K562 (cell line): ENCODE measurements at regions not wholly inside any gene's neighbourhood (a gene's known extent, or its start where the extent isn't known, plus 50 kb on each side); places are given as distances from the start of the nearest gene placed in this dataset.

Source experiments
- ATAC-seq: fragments of 200-7000 bp; cut with Tn5 transposase; 3 replicates; pipeline ENCODE4 v1.9.1; 2020; ENCODE audit warnings: moderate library complexity
- BruUV-seq: library from RNA; stranded (reverse); fragments of 400-500 nt; replicated peaks from 2 replicates; lab custom pipeline; 2021; lab: Mats Ljungman, UMichigan
- CTCF ChIA-PET: fragments of 300-600 bp; formaldehyde crosslinking; extraction: SDS; loops from one replicate; lab custom pipeline; 2021; ENCODE audit warnings: low intra/inter-chr PET ratio; lab: Yijun Ruan, JAX
- POLR2A ChIA-PET: fragments of 300-600, 350-650 bp; sonication (Branson Sonifier 250); formaldehyde crosslinking; extraction: SDS; loops from one replicate; lab custom pipeline; 2021; ENCODE audit warnings: antibody characterized with exemption, inconsistent platforms; lab: Yijun Ruan, JAX
- DNase-seq, 4 experiments: peaks; one replicate each; pipeline versions ENCODE4 v3.0.0 to v3.0.0-alpha.2; 2011 to 2018; ENCODE audit warnings: low spot score in 3 of 4, mixed read lengths in 3 of 4; ENCODE audit errors: extremely low read depth in 1 of 4
- FAIRE-seq: peaks from 2 replicates; lab custom pipeline; 2011; peaks lifted over from hg19 to GRCh38; lab: Jason Lieb, UNC
- H2AFZ ChIP-seq: 2 replicates; pipeline ENCODE4 v1.6.0; 2011; ENCODE audit warnings: low read depth, low read length, control low read depth, inconsistent platforms
- H3K27ac ChIP-seq: fragments of 200-600 bp; 3 replicates; pipeline ENCODE4 v1.8.0; 2011; ENCODE audit warnings: low read depth, mild to moderate bottlenecking, control low read depth, inconsistent platforms, low read length, moderate library complexity, mixed read lengths; ENCODE audit errors: extremely low read depth
- H3K27me3 ChIP-seq, 2 experiments: fragments of 300-600 bp in 1 of 2; 2 replicates in 1 of 2; 3 replicates in 1 of 2; pipeline versions ENCODE4 v1.6.0 to v1.8.0; 2011; ENCODE audit warnings: inconsistent platforms in 2 of 2, low read length in 2 of 2, mild to moderate bottlenecking in 1 of 2, mixed read lengths in 1 of 2, moderate library complexity in 1 of 2; ENCODE audit not compliant: control insufficient read depth in 2 of 2, insufficient read depth in 2 of 2
- H3K36me3 ChIP-seq: fragments of 300-600 bp; 3 replicates; pipeline ENCODE4 v1.8.0; 2011; ENCODE audit warnings: mild to moderate bottlenecking, low read length, inconsistent platforms; ENCODE audit not compliant: control insufficient read depth, insufficient read depth
- H3K4me1 ChIP-seq, 2 experiments: fragments of 200-600 bp in 1 of 2; replicated peaks in 1 of 2; 2 replicates in 1 of 2; 3 replicates in 1 of 2; pipeline versions ENCODE4 v1.5.1 to v1.8.0; 2011; ENCODE audit warnings: inconsistent platforms in 2 of 2, low read length in 2 of 2, mild to moderate bottlenecking in 1 of 2, mixed read lengths in 1 of 2, moderate library complexity in 1 of 2; ENCODE audit not compliant: control insufficient read depth in 2 of 2, insufficient read depth in 2 of 2
- H3K4me2 ChIP-seq: 2 replicates; pipeline ENCODE4 v1.6.1; 2011; ENCODE audit warnings: low read length, control low read depth, inconsistent platforms, mixed read lengths; ENCODE audit not compliant: insufficient read depth
- H3K4me3 ChIP-seq: fragments of 200-600 bp; sonication (generic), shearing (Covaris generic); 2 replicates; pipeline ENCODE4 v1.5.1; 2016; ENCODE audit warnings: control low read depth, inconsistent platforms
- H3K79me2 ChIP-seq: fragments of 200-600 bp; 3 replicates; pipeline ENCODE4 v1.8.0; 2011; ENCODE audit warnings: low read length, inconsistent platforms; ENCODE audit not compliant: control insufficient read depth, insufficient read depth
- H3K9ac ChIP-seq, 2 experiments: 2 replicates each; pipeline versions ENCODE4 v1.6.0 to v1.6.1; 2011; ENCODE audit warnings: low read depth in 2 of 2, low read length in 2 of 2, control low read depth in 1 of 2, inconsistent platforms in 1 of 2, mild to moderate bottlenecking in 1 of 2, mixed read lengths in 1 of 2; ENCODE audit not compliant: insufficient read depth in 1 of 2
- H3K9me1 ChIP-seq: one replicate; pipeline ENCODE4 v1.6.0; 2011; ENCODE audit warnings: inconsistent platforms, mild to moderate bottlenecking, low read length, moderate library complexity; ENCODE audit not compliant: control insufficient read depth, insufficient read depth
- H3K9me3 ChIP-seq: replicated peaks from 2 replicates; pipeline ENCODE4 v1.5.1; 2011; ENCODE audit warnings: low read depth, low read length, inconsistent platforms; ENCODE audit not compliant: control insufficient read depth, insufficient read depth
- H4K20me1 ChIP-seq: replicated peaks from 2 replicates; pipeline ENCODE4 v1.6.1; 2011; ENCODE audit warnings: low read length, inconsistent platforms, mixed read lengths; ENCODE audit not compliant: control insufficient read depth, insufficient read depth
- CEBPB ChIP-seq: fragments of 450-650 bp; IDR thresholded peaks from 2 replicates; pipeline ENCODE4 v1.6.1; 2016; ENCODE audit warnings: missing genetic modification characterization, missing compliant biosample characterization
- COPS2 ChIP-seq: fragments of 450-650 bp; conservative IDR thresholded peaks from 2 replicates; pipeline ENCODE4 v1.6.1; 2016; ENCODE audit warnings: mild to moderate bottlenecking, moderate library complexity
- YY1 ChIP-seq, 3 experiments: IDR thresholded peaks; 2 replicates each; pipeline ENCODE4 v1.6.1; 2011; ENCODE audit warnings: low read length in 2 of 3, mild to moderate bottlenecking in 2 of 3, moderate library complexity in 2 of 3, borderline replicate concordance in 1 of 3, control low read depth in 1 of 3, low read depth in 1 of 3; ENCODE audit not compliant: insufficient read depth in 3 of 3, insufficient replicate concordance in 2 of 3, control insufficient read depth in 1 of 3, insufficient read length in 1 of 3; ENCODE audit errors: extremely low read depth in 1 of 3
- WGBS: fragments of 100-300 bp; shearing (Covaris generic); methylation state at CpG from one replicate; pipeline ENCODE4 v1.1.6; 2016; ENCODE audit warnings: low coverage, mixed read lengths; ENCODE audit not compliant: insufficient coverage; ENCODE audit errors: missing lambda C conversion rate; 5-methylcytosine and 5-hydroxymethylcytosine counted together
- in situ Hi-C: fragments of 300-500 bp; cut with MboI; formaldehyde crosslinking; loops from 4 replicates; pipeline ENCODE4 v1.15.0; 2018; ENCODE audit warnings: inconsistent platforms, mixed read lengths
- intact Hi-C: fragments of 100-400 bp; cut with micrococcal nuclease; formaldehyde crosslinking; loops from 2 replicates; pipeline ENCODE4 v1.14.2; 2022

DNA sequence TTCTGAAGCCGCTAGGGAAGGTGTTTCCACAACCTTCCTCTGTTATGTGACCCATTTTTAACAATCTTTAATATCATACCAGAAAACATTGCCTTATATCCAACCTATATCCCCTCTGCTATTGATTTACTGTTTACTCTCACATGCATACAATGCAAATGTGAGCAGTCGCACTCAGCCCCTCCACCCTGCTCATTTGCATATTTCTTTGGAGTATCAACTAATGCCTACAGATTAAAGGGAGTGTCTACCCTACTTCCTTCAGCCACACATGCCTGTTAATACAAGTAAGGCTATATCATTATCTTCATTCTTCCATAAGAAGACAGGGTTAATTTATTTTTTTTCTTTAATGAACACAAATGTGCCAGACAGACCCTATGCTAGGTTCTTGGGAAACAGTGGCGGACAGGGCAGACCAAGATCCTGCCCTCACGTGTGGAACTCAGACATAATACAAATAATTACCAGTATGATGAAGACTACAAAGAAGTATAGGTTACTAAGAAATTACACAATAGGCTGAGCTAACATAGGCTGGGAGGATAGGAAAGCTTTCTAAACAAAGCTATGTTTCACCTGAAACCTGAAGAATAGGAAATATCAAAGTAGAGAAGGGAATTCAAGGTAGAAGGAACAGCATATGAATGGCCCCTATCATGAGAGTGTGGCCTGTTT is 107.3 kb upstream of the MDM1 start:
- Histone ChIP-seq H3K9me3 (0 out of 2 replicates have a peak, but pooled peaks cover 2% of the 10 kb centered on the region), H3K4me2 (no peak overlapping the region), H4K20me1 (no peaks in the 10 kb centered on the region), H3K4me1 (peaks cover 0 to 6% of the 10 kb centered on the region in 2 experiments; a peak in 2 of 5 replicates), H3K4me3 (no peak overlapping the region), H2AFZ (peak overlapping the region; percentile 84), H3K9me1 (no peaks in the 10 kb centered on the region), H3K9ac (no peak overlapping the region), H3K36me3 (no peaks in the 10 kb centered on the region), H3K27me3 (no peaks in the 10 kb centered on the region), H3K79me2 (no peaks in the 10 kb centered on the region), H3K27ac (0 out of 3 replicates have a peak overlapping the region, but pooled peaks have one; percentile 8)
- in situ Hi-C loops (no loop called here), intact Hi-C loops (no loop called here)
- no peak for FAIRE-seq
- BruUV-seq, result no TSS peak
- ATAC-seq, result peak; percentile 35; the same call in 1 of the 3 replicates
- POLR2A ChIA-PET, result interaction anchor here (0.8 to 1.0 kb wide), 2 partner anchors 9 to 15 kb away, joined by 3 read pairs; no protein-coding TSS in a partner anchor
- CTCF ChIA-PET, result no interaction called here
- no peak for DNase-seq
- 56% methylated on average over 4 of the region's 4 CpGs for WGBS
- TF ChIP-seq CEBPB (tag), result peak; percentile 35; the same call in 1 of the 2 replicates
- no peak for TF ChIP-seq YY1 (IDR thresholded peaks at IDR 0.05; ENCODE audit: borderline replicate concordance in 1 of 3, control insufficient read depth in 1 of 3, extremely low read depth in 1 of 3, insufficient read depth in 3 of 3, insufficient read length in 1 of 3, insufficient replicate concordance in 2 of 3, low read depth in 1 of 3, low read length in 2 of 3)
- TF ChIP-seq COPS2, result no peak
